ENCODE measurements at regions not wholly inside any gene's neighbourhood (a gene's known extent, or its start where the extent isn't known, plus 50 kb on each side); places are given as distances from the start of the nearest gene placed in this dataset.
A peak's percentile ranks its signal among the peaks of the same experiment; 100 is the strongest.

GRCh38 chr2:160695402-160696086 lies 201.9 kb upstream of the RBMS1 start (continued):
- TF ChIP-seq, protein P1, sequence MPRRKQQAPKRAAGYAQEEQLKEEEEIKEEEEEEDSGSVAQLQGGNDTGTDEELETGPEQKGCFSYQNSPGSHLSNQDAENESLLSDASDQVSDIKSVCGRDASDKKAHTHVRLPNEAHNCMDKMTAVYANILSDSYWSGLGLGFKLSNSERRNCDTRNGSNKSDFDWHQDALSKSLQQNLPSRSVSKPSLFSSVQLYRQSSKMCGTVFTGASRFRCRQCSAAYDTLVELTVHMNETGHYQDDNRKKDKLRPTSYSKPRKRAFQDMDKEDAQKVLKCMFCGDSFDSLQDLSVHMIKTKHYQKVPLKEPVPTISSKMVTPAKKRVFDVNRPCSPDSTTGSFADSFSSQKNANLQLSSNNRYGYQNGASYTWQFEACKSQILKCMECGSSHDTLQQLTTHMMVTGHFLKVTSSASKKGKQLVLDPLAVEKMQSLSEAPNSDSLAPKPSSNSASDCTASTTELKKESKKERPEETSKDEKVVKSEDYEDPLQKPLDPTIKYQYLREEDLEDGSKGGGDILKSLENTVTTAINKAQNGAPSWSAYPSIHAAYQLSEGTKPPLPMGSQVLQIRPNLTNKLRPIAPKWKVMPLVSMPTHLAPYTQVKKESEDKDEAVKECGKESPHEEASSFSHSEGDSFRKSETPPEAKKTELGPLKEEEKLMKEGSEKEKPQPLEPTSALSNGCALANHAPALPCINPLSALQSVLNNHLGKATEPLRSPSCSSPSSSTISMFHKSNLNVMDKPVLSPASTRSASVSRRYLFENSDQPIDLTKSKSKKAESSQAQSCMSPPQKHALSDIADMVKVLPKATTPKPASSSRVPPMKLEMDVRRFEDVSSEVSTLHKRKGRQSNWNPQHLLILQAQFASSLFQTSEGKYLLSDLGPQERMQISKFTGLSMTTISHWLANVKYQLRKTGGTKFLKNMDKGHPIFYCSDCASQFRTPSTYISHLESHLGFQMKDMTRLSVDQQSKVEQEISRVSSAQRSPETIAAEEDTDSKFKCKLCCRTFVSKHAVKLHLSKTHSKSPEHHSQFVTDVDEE (CRISPR knock-in tag; IDR thresholded peaks at IDR 0.05), result no peak
- no peak for TF ChIP-seq ARNTL (CRISPR knock-in tag; IDR thresholded peaks at IDR 0.05; ENCODE audit: borderline replicate concordance, low read depth)
- no peak for TF ChIP-seq ZNF565 (CRISPR knock-in tag; conservative IDR thresholded peaks at IDR 0.05; ENCODE audit: low read depth)
- TF ChIP-seq ZC3H10 (CRISPR knock-in tag; IDR thresholded peaks at IDR 0.05), result no peak

- peak; percentile 79 for TF ChIP-seq ISL1 (CRISPR knock-in tag; IDR thresholded peaks at IDR 0.05)
- no peak for TF ChIP-seq ZFP3 (CRISPR knock-in tag; IDR thresholded peaks at IDR 0.05)
- peak; percentile 72 for ATAC-seq
These were observed 202.5 kb upstream of the RBMS1 start for GRCh38 chr2:160696087-160696452.

DNA sequence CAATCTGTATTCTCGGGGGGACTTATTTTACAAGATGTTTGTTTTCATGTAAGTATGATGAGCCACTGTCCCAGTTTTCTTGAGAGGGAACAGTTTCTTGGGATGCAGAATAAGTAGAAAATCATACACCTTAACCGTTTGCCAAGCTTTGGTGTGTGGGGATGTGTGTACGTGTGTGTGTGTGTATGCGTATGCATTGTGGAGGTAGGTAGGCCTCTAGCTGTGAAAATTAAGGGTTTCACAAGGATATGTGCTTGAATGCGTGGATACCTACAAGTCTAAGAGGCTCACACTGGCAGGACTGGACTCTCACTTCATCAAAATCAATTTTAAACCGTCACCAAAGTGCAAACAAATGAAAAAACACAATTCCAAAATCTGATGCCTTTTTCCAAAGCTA lies 204.2 kb upstream of the RBMS1 start:
- ATAC-seq, result no peak

More for the DNA sequence above, 204.2 kb upstream of the RBMS1 start:
- TF ChIP-seq ZFP30 (CRISPR knock-in tag; IDR thresholded peaks at IDR 0.05) (no peak), ZNF70 (CRISPR knock-in tag; IDR thresholded peaks at IDR 0.05) (no peak), PPARA (CRISPR knock-in tag; IDR thresholded peaks at IDR 0.05; ENCODE audit: borderline replicate concordance) (no peak), SNAI2 (CRISPR knock-in tag; IDR thresholded peaks at IDR 0.05) (no peak), TCF4 (CRISPR knock-in tag; IDR thresholded peaks at IDR 0.05; ENCODE audit: borderline replicate concordance) (no peak), ESRRG (CRISPR knock-in tag; IDR thresholded peaks at IDR 0.05) (no peak), ARNTL (CRISPR knock-in tag; IDR thresholded peaks at IDR 0.05; ENCODE audit: borderline replicate concordance, low read depth) (no peak), BACH2 (CRISPR knock-in tag; IDR thresholded peaks at IDR 0.05; ENCODE audit: borderline replicate concordance) (no peak), ZNF8 (CRISPR knock-in tag; IDR thresholded peaks at IDR 0.05) (no peak), CSDC2 (CRISPR knock-in tag; IDR thresholded peaks at IDR 0.05) (no peak), ZC3H10 (CRISPR knock-in tag; IDR thresholded peaks at IDR 0.05) (no peak), RARB (CRISPR knock-in tag; IDR thresholded peaks at IDR 0.05) (no peak), TOX (CRISPR knock-in tag; IDR thresholded peaks at IDR 0.05; ENCODE audit: borderline replicate concordance) (no peak), ZFP3 (CRISPR knock-in tag; IDR thresholded peaks at IDR 0.05) (no peak), GLIS3 (CRISPR knock-in tag; IDR thresholded peaks at IDR 0.05) (no peak), ISL1 (CRISPR knock-in tag; IDR thresholded peaks at IDR 0.05) (no peak)
- TF ChIP-seq, protein P2, sequence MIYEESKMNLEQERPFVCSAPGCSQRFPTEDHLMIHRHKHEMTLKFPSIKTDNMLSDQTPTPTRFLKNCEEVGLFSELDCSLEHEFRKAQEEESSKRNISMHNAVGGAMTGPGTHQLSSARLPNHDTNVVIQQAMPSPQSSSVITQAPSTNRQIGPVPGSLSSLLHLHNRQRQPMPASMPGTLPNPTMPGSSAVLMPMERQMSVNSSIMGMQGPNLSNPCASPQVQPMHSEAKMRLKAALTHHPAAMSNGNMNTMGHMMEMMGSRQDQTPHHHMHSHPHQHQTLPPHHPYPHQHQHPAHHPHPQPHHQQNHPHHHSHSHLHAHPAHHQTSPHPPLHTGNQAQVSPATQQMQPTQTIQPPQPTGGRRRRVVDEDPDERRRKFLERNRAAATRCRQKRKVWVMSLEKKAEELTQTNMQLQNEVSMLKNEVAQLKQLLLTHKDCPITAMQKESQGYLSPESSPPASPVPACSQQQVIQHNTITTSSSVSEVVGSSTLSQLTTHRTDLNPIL (CRISPR knock-in tag; IDR thresholded peaks at IDR 0.05; ENCODE audit: low read depth), result no peak
- TF ChIP-seq, protein P1 (CRISPR knock-in tag; IDR thresholded peaks at IDR 0.05), result no peak
- TF ChIP-seq, protein P3, sequence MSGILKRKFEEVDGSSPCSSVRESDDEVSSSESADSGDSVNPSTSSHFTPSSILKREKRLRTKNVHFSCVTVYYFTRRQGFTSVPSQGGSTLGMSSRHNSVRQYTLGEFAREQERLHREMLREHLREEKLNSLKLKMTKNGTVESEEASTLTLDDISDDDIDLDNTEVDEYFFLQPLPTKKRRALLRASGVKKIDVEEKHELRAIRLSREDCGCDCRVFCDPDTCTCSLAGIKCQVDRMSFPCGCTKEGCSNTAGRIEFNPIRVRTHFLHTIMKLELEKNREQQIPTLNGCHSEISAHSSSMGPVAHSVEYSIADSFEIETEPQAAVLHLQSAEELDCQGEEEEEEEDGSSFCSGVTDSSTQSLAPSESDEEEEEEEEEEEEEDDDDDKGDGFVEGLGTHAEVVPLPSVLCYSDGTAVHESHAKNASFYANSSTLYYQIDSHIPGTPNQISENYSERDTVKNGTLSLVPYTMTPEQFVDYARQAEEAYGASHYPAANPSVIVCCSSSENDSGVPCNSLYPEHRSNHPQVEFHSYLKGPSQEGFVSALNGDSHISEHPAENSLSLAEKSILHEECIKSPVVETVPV (CRISPR knock-in tag; IDR thresholded peaks at IDR 0.05), result no peak
- TF ChIP-seq, protein P4, sequence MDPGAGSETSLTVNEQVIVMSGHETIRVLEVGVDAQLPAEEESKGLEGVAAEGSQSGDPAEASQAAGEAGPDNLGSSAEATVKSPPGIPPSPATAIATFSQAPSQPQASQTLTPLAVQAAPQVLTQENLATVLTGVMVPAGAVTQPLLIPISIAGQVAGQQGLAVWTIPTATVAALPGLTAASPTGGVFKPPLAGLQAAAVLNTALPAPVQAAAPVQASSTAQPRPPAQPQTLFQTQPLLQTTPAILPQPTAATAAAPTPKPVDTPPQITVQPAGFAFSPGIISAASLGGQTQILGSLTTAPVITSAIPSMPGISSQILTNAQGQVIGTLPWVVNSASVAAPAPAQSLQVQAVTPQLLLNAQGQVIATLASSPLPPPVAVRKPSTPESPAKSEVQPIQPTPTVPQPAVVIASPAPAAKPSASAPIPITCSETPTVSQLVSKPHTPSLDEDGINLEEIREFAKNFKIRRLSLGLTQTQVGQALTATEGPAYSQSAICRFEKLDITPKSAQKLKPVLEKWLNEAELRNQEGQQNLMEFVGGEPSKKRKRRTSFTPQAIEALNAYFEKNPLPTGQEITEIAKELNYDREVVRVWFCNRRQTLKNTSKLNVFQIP (CRISPR knock-in tag; IDR thresholded peaks at IDR 0.05; ENCODE audit: borderline replicate concordance, low read depth), result no peak

All from SK-N-SH treated with all-trans-retinoic acid at 6 μM for 48 hours (cell line).